ENCODE measurements at regions not wholly inside any gene's neighbourhood (a gene's known extent, or its start where the extent isn't known, plus 50 kb on each side); places are given as distances from the start of the nearest gene placed in this dataset.
"Not testable (repeated sequence)": the region's sequence is repeated elsewhere in the genome, so short reads cannot be mapped to it uniquely, and the experiment has no call there.

DNA sequence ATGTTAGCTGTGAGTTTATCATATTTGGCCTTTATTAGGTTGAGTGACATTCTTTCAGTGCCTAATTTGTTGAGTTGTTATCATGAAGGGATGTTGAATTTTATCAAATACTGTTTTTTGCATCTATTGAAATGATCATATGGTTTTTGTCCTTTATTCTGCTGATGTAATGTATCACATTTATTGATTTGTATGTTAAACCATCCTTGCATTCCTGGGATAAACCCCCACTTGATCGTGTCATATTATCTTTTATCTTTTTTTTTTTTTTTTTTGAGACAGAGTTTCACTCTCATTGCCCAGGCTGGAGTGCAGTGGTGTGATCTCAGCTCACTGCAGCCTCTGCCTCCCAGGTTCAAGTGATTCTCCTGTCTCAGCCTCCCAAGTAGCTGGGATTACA, 51.9 kb upstream of the MFGE8 start:
- H3K4me1 Mint-ChIP-seq (ENCODE audit: low read depth); H3K27me3 Mint-ChIP-seq; H3K9me3 Mint-ChIP-seq; H3K4me3 ChIP-seq (ENCODE audit: low read length); H3K27ac ChIP-seq (ENCODE audit: low read depth in 1 of 2, low read length in 2 of 2); CTCF ChIA-PET; H3K27ac Mint-ChIP-seq; ATAC-seq (ENCODE audit: poor library complexity); DNase-seq; intact Hi-C loops (cut with DNase I, micrococcal nuclease); H3K27me3 ChIP-seq (ENCODE audit: control insufficient read depth in 1 of 2, insufficient read depth in 2 of 2, low read length in 2 of 2); H3K36me3 ChIP-seq (ENCODE audit: insufficient read depth, low read length); H3K36me3 Mint-ChIP-seq (ENCODE audit: low read depth); H3K4me3 Mint-ChIP-seq; H3K4me1 ChIP-seq (ENCODE audit: insufficient read depth, low read length); POLR2A ChIA-PET: not testable (repeated sequence)
- H3K9me3 ChIP-seq (ENCODE audit: control insufficient read depth in 1 of 2, insufficient read depth in 1 of 2, low read length in 2 of 2): peaks cover 15 to 19% of the 10 kb centered on the region in 2 experiments

DNA sequence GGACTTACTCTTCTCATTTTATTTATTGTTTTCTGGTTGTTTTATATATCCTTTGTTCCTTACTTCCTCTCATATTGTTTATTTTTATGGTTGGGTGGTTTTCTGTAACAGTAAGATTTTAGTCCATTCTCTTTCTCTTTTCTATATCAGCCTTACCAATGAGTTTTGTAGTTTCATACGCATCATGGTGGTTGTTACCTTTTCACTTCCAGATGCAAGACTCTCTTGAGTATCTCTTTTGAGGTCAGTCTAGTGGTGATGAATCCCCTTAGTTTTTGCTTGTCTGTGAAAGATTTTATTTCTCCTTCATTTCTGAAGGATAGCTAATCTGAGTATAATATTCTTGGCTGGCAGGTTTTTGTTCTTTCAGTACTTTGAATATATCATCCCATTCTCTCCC, 57.1 kb upstream of the MFGE8 start:
- H3K27me3 ChIP-seq (ENCODE audit: control insufficient read depth in 1 of 2, insufficient read depth in 2 of 2, low read length in 2 of 2): peaks cover 0 to 2% of the 10 kb centered on the region in 2 experiments
- ChIA-PET POLR2A (no interaction called here), CTCF (no interaction called here)
- Mint-ChIP-seq H3K36me3 (ENCODE audit: low read depth) (peaks cover 7% of the 10 kb centered on the region), H3K4me3 (no peak overlapping the region), H3K27me3 (peaks cover 18% of the 10 kb centered on the region), H3K9me3 (peaks cover 7% of the 10 kb centered on the region), H3K27ac (no peak overlapping the region), H3K4me1 (ENCODE audit: low read depth) (no peaks in the 10 kb centered on the region)
- intact Hi-C loops (cut with DNase I, micrococcal nuclease): no loop called here
- H3K27ac ChIP-seq (ENCODE audit: low read depth in 1 of 2, low read length in 2 of 2): no peak overlapping the region
- no peaks in the 10 kb centered on the region for H3K4me1 ChIP-seq (ENCODE audit: insufficient read depth, low read length)
- H3K36me3 ChIP-seq (ENCODE audit: insufficient read depth, low read length): no peaks in the 10 kb centered on the region
- TF ChIP-seq, protein P1, sequence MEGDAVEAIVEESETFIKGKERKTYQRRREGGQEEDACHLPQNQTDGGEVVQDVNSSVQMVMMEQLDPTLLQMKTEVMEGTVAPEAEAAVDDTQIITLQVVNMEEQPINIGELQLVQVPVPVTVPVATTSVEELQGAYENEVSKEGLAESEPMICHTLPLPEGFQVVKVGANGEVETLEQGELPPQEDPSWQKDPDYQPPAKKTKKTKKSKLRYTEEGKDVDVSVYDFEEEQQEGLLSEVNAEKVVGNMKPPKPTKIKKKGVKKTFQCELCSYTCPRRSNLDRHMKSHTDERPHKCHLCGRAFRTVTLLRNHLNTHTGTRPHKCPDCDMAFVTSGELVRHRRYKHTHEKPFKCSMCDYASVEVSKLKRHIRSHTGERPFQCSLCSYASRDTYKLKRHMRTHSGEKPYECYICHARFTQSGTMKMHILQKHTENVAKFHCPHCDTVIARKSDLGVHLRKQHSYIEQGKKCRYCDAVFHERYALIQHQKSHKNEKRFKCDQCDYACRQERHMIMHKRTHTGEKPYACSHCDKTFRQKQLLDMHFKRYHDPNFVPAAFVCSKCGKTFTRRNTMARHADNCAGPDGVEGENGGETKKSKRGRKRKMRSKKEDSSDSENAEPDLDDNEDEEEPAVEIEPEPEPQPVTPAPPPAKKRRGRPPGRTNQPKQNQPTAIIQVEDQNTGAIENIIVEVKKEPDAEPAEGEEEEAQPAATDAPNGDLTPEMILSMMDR (IDR thresholded peaks at IDR 0.05): no peak
- DNase-seq (no peak), ATAC-seq (ENCODE audit: poor library complexity) (no peak)
- peaks cover 12 to 29% of the 10 kb centered on the region in 2 experiments for H3K9me3 ChIP-seq (ENCODE audit: control insufficient read depth in 1 of 2, insufficient read depth in 1 of 2, low read length in 2 of 2)
- H3K4me3 ChIP-seq (ENCODE audit: low read length): no peak overlapping the region

DNA sequence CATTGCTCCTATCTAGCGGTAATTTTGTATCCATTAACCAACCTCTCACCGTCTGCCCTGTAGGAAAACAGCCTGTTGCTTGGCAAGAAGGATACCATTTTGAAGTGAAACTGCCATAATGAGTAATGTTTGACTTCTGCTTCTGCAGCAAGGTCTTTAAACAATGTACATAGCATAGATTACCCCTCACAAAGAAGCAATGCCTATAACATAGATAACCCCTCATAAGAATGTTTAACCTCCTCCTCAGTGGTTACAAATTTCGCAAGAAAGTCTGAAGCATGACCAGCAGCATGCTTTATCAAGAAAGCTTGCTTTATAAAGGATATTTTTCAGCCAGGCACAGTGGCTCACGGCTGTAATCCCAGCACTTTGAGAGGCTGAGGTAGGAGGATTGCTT, 61.2 kb upstream of the MFGE8 start:
- Mint-ChIP-seq H3K36me3 (ENCODE audit: low read depth) (peaks cover 7% of the 10 kb centered on the region), H3K9me3 (peaks cover 7% of the 10 kb centered on the region), H3K4me3 (no peak overlapping the region), H3K27me3 (peaks cover 26% of the 10 kb centered on the region), H3K27ac (no peak overlapping the region), H3K4me1 (ENCODE audit: low read depth) (no peaks in the 10 kb centered on the region)
- ChIA-PET CTCF (no interaction called here), POLR2A (no interaction called here)
- H3K27me3 ChIP-seq (ENCODE audit: control insufficient read depth in 1 of 2, insufficient read depth in 2 of 2, low read length in 2 of 2): peaks cover 0 to 2% of the 10 kb centered on the region in 2 experiments
- no peaks in the 10 kb centered on the region for H3K4me1 ChIP-seq (ENCODE audit: insufficient read depth, low read length)
- H3K9me3 ChIP-seq (ENCODE audit: control insufficient read depth in 1 of 2, insufficient read depth in 1 of 2, low read length in 2 of 2): peaks cover 4 to 16% of the 10 kb centered on the region in 2 experiments
- TF ChIP-seq, protein P1 (IDR thresholded peaks at IDR 0.05): no peak
- DNase-seq (no peak), ATAC-seq (ENCODE audit: poor library complexity) (no peak)
- no peaks in the 10 kb centered on the region for H3K36me3 ChIP-seq (ENCODE audit: insufficient read depth, low read length)
- intact Hi-C loops (cut with DNase I, micrococcal nuclease): no loop called here
- H3K27ac ChIP-seq (ENCODE audit: low read depth in 1 of 2, low read length in 2 of 2): no peak overlapping the region
- H3K4me3 ChIP-seq (ENCODE audit: low read length): no peak overlapping the region

DNA sequence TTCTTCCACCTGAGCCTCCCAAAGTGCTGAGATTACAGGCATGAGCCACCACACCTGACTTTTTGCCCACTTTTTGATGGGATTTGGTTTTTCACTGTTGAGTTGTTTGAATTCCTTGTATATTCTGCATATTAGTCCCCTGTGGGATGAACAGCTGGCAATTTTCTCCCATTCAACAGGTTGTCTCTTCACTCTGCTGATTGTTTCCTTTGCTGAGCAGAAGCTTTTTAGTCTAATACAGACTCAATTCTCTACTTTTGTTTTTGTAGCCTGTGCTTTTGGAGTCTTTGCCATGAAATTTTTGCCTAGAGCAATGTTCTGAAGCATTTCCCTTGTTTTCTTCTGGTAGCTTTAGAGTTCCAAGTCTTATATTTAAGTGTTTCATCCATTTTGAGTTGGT, 62.7 kb upstream of the MFGE8 start:
- H3K9me3 Mint-ChIP-seq: no peaks in the 10 kb centered on the region
- ATAC-seq (ENCODE audit: poor library complexity) (no peak), DNase-seq (no peak)
- Histone ChIP-seq H3K9me3 (ENCODE audit: control insufficient read depth in 1 of 2, insufficient read depth in 1 of 2, low read length in 2 of 2) (peaks cover 0 to 12% of the 10 kb centered on the region in 2 experiments), H3K27me3 (ENCODE audit: control insufficient read depth in 1 of 2, insufficient read depth in 2 of 2, low read length in 2 of 2) (peaks cover 0 to under 1% of the 10 kb centered on the region in 2 experiments), H3K27ac (ENCODE audit: low read depth in 1 of 2, low read length in 2 of 2) (no peak overlapping the region), H3K4me3 (ENCODE audit: low read length) (no peak overlapping the region), H3K4me1 (ENCODE audit: insufficient read depth, low read length) (no peaks in the 10 kb centered on the region), H3K36me3 (ENCODE audit: insufficient read depth, low read length) (no peaks in the 10 kb centered on the region)
- POLR2A ChIA-PET: no interaction called here
- TF ChIP-seq, protein P1 (IDR thresholded peaks at IDR 0.05): no peak
- H3K4me1 Mint-ChIP-seq (ENCODE audit: low read depth): no peaks in the 10 kb centered on the region
- intact Hi-C loops (cut with DNase I, micrococcal nuclease): no loop called here
- H3K4me3 Mint-ChIP-seq: no peak overlapping the region
- CTCF ChIA-PET: no interaction called here
- H3K27ac Mint-ChIP-seq: no peak overlapping the region
- no peaks in the 10 kb centered on the region for H3K36me3 Mint-ChIP-seq (ENCODE audit: low read depth)
- H3K27me3 Mint-ChIP-seq: peaks cover 16% of the 10 kb centered on the region
